ENCODE measurements at regions not wholly inside any gene's neighbourhood (a gene's known extent, or its start where the extent isn't known, plus 50 kb on each side); places are given as distances from the start of the nearest gene placed in this dataset.

DNA sequence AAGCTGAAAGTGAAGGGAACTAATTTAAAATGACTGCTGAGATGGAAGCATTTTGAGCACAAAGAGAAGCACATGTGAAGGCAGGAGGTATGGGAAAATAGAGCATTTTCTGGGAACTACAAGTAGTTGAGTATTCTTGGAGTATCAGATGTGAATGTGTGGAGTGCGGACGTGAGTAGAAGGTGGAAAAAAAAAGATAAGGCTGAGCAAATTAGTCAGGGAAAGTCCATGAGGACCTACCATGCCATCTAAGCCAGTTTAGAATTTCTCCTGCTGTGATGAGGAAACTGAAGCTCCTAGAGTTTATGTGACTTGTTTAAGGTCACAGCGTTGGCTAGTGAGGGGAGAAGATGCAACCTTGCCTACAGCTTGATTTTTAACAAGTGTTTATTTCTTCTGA is 578.1 kb upstream of the MIR17HG start:
- Histone ChIP-seq H2BK15ac (ENCODE audit: low read depth, low read length) (no peak overlapping the region), H2BK120ac (ENCODE audit: low read depth, low read length) (no peak overlapping the region), H2BK5ac (ENCODE audit: low read depth, low read length, poor library complexity, severe bottlenecking) (no peak overlapping the region), H3K4me2 (ENCODE audit: low read depth, low read length) (no peak overlapping the region), H3K23ac (ENCODE audit: low read depth, low read length) (no peak overlapping the region), H3K27me3 (ENCODE audit: control insufficient read depth, insufficient read depth, low read length) (no peaks in the 10 kb centered on the region), H3K9me3 (ENCODE audit: control insufficient read depth, insufficient read depth, low read length) (no peaks in the 10 kb centered on the region), H2AK5ac (ENCODE audit: low read depth, low read length) (no peak overlapping the region), H4K20me1 (ENCODE audit: insufficient read depth, low read length) (no peaks in the 10 kb centered on the region), H4K91ac (ENCODE audit: insufficient read depth, low read depth, low read length) (no peak overlapping the region), H3K14ac (replicated peaks; ENCODE audit: low read depth, low read length) (no peak overlapping the region), H4K5ac (ENCODE audit: low read depth, low read length) (no peak overlapping the region), H3K4me3 (ENCODE audit: insufficient read depth, low read depth, low read length) (no peak overlapping the region), H3K9ac (ENCODE audit: low read depth, low read length) (no peak overlapping the region), H2BK20ac (ENCODE audit: low read depth, low read length) (no peak overlapping the region), H3K36me3 (ENCODE audit: control insufficient read depth, insufficient read depth, low read length) (no peaks in the 10 kb centered on the region), H3K9me1 (ENCODE audit: insufficient read depth, low read length) (no peaks in the 10 kb centered on the region), H3K79me1 (ENCODE audit: low read depth in 1 of 2, low read length in 2 of 2) (no peaks in the 10 kb centered on the region), H3K4me1 (ENCODE audit: control insufficient read depth, insufficient read depth, low read length) (no peaks in the 10 kb centered on the region), H3K56ac (ENCODE audit: extremely low read depth, insufficient read depth, low read length) (no peak overlapping the region), H4K8ac (ENCODE audit: low read depth in 2 of 2, low read length in 2 of 2) (no peak overlapping the region), H3K18ac (ENCODE audit: low read depth, low read length) (no peak overlapping the region), H2AK9ac (replicated peaks; ENCODE audit: low read depth, low read length, poor library complexity) (no peak overlapping the region), H3K4ac (ENCODE audit: low read depth, low read length) (no peak overlapping the region), H3K27ac (ENCODE audit: insufficient read depth, low read length) (no peak overlapping the region), H2AFZ (replicated peaks; ENCODE audit: low read length, poor library complexity) (no peak overlapping the region)
- POLR2A ChIA-PET (ENCODE audit: unreplicated experiment): no interaction called here
- DNase-seq: no peak
- CTCF ChIA-PET: interaction anchor here (0.6 kb wide), 1 partner anchor 434 kb away, joined by 3 read pairs; no protein-coding TSS in a partner anchor
- in situ Hi-C loops (cut with MboI; ENCODE audit: low sequenced_read_pairs) (no loop called here), intact Hi-C loops (cut with micrococcal nuclease) (no loop called here), dilution Hi-C loops (cut with HindIII; ENCODE audit: low sequenced_read_pairs, unreplicated experiment) (no loop called here)
- TF ChIP-seq, protein P1, sequence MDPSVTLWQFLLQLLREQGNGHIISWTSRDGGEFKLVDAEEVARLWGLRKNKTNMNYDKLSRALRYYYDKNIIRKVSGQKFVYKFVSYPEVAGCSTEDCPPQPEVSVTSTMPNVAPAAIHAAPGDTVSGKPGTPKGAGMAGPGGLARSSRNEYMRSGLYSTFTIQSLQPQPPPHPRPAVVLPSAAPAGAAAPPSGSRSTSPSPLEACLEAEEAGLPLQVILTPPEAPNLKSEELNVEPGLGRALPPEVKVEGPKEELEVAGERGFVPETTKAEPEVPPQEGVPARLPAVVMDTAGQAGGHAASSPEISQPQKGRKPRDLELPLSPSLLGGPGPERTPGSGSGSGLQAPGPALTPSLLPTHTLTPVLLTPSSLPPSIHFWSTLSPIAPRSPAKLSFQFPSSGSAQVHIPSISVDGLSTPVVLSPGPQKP (IDR thresholded peaks at IDR 0.05; ENCODE audit: borderline replicate concordance, low read depth, low read length): no peak
- no peak for TF ChIP-seq MAFK (IDR thresholded peaks at IDR 0.05; ENCODE audit: low read depth, low read length)
- no peak for TF ChIP-seq CEBPB (IDR thresholded peaks at IDR 0.05; ENCODE audit: low read depth, low read length)
- TF ChIP-seq RCOR1 (IDR thresholded peaks at IDR 0.05; ENCODE audit: insufficient replicate concordance, low read length): no peak
- no peak for TF ChIP-seq CTCF (conservative IDR thresholded peaks at IDR 0.05; ENCODE audit: low read depth, low read length)
- TF ChIP-seq, protein P2, sequence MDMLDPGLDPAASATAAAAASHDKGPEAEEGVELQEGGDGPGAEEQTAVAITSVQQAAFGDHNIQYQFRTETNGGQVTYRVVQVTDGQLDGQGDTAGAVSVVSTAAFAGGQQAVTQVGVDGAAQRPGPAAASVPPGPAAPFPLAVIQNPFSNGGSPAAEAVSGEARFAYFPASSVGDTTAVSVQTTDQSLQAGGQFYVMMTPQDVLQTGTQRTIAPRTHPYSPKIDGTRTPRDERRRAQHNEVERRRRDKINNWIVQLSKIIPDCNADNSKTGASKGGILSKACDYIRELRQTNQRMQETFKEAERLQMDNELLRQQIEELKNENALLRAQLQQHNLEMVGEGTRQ (IDR thresholded peaks at IDR 0.05; ENCODE audit: low read depth, low read length): no peak
- no peak for TF ChIP-seq NFE2L2 (IDR thresholded peaks at IDR 0.05; ENCODE audit: low read depth, low read length)
- ATAC-seq (ENCODE audit: low read depth): no peak
- WGBS, 2 experiments (ENCODE audit: extremely low coverage in 2 of 2, insufficient read length in 1 of 2): no CpG with 5 or more reads among the region's 3 CpGs
- BruUV-seq (replicated peaks): no TSS peak

Measured in IMR-90 (cell line).